WERI-Rb-1 (cell line): ENCODE measurements at regions not wholly inside any gene's neighbourhood (a gene's known extent, or its start where the extent isn't known, plus 50 kb on each side); places are given as distances from the start of the nearest gene placed in this dataset.

Experiments used
- DNase-seq: peaks from one replicate; pipeline ENCODE4 v3.0.0-alpha.2; 2020
- H3K27ac ChIP-seq: fragments of 250-450 bp; sonication (Bioruptor Pico); 2 replicates; pipeline ENCODE4 v1.5.1; 2020; ENCODE audit warnings: mild to moderate bottlenecking, moderate library complexity
- H3K27me3 ChIP-seq: fragments of 250-450 bp; sonication (Bioruptor Pico); 2 replicates; pipeline ENCODE4 v1.5.1; 2021; ENCODE audit warnings: mild to moderate bottlenecking, low read depth, moderate library complexity; ENCODE audit not compliant: insufficient read depth, severe bottlenecking
- H3K36me3 ChIP-seq: fragments of 250-450 bp; sonication (Bioruptor Pico); 2 replicates; pipeline ENCODE4 v1.5.1; 2020; ENCODE audit warnings: mild to moderate bottlenecking, moderate library complexity
- H3K4me3 ChIP-seq: 2 replicates; pipeline ENCODE4 v1.5.1; 2011; ENCODE audit warnings: low read depth, mild to moderate bottlenecking, control low read depth, low read length
- H3K9me3 ChIP-seq: fragments of 250-450 bp; sonication (Bioruptor Pico); 2 replicates; pipeline ENCODE4 v1.5.1; 2021; ENCODE audit warnings: mild to moderate bottlenecking, moderate library complexity; ENCODE audit not compliant: severe bottlenecking
- TF ChIP-seq, protein P1 (sequence below): IDR thresholded peaks from 2 replicates; pipeline ENCODE4 v1.5.1; 2011; ENCODE audit warnings: low read depth, mild to moderate bottlenecking, control low read depth, inconsistent platforms, low read length

DNA sequence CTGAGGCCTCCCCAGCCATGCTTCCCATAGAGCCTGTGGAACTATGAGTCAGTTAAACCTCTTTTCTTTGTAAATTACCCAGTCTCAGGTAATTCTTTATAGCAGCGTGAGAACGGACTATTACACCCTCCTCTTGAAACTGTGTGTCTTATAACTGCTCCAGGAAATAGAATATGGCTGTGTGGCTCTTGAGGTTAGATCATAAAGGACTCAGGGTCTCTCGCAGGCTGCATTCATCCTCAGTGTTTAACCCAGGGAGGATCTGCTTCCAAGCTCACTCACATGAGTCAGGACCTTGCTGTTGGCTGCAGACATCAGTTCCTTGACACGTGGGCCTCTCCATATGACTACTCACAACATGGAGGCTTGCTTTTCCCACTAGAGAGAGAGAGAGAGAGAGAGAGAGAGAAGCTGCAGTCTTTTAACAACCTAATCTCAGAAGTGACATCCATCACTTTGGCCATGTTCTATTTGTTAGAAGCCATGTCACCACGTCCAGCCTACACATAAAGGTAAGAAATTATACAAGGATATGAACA is 114.3 kb upstream of the UBE2E1 start:
- Histone ChIP-seq H3K36me3 (no peaks in the 10 kb centered on the region), H3K4me3 (no peak overlapping the region), H3K27me3 (no peaks in the 10 kb centered on the region), H3K27ac (no peak overlapping the region), H3K9me3 (peaks cover 5% of the 10 kb centered on the region)
- no peak for DNase-seq
- TF ChIP-seq, protein P1, sequence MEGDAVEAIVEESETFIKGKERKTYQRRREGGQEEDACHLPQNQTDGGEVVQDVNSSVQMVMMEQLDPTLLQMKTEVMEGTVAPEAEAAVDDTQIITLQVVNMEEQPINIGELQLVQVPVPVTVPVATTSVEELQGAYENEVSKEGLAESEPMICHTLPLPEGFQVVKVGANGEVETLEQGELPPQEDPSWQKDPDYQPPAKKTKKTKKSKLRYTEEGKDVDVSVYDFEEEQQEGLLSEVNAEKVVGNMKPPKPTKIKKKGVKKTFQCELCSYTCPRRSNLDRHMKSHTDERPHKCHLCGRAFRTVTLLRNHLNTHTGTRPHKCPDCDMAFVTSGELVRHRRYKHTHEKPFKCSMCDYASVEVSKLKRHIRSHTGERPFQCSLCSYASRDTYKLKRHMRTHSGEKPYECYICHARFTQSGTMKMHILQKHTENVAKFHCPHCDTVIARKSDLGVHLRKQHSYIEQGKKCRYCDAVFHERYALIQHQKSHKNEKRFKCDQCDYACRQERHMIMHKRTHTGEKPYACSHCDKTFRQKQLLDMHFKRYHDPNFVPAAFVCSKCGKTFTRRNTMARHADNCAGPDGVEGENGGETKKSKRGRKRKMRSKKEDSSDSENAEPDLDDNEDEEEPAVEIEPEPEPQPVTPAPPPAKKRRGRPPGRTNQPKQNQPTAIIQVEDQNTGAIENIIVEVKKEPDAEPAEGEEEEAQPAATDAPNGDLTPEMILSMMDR: no peak

DNA sequence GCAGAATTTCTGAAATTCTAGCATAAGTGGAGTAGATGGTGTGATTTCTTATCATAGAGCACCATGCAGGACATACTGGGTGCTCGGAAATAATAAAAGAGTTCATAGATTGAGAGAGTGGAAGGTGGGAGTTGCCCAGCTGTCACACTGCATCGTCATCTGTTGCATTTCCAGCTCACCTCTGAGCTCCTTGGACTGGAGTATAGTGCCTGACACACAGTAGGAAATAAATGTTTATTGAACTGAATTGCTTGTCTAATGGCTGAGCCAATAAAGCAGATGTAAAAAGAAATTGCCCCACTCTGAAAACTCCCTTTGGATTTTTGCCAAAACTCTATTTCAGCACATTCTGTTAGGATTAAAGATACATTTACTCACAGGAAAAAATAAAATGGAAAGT is 108.9 kb upstream of the UBE2E1 start:
- no peak for DNase-seq
- H3K36me3 ChIP-seq: no peaks in the 10 kb centered on the region
- H3K4me3 ChIP-seq: no peak overlapping the region
- no peak overlapping the region for H3K27ac ChIP-seq
- no peaks in the 10 kb centered on the region for H3K27me3 ChIP-seq
- no peaks in the 10 kb centered on the region for H3K9me3 ChIP-seq
- TF ChIP-seq, protein P1: no peak

DNA sequence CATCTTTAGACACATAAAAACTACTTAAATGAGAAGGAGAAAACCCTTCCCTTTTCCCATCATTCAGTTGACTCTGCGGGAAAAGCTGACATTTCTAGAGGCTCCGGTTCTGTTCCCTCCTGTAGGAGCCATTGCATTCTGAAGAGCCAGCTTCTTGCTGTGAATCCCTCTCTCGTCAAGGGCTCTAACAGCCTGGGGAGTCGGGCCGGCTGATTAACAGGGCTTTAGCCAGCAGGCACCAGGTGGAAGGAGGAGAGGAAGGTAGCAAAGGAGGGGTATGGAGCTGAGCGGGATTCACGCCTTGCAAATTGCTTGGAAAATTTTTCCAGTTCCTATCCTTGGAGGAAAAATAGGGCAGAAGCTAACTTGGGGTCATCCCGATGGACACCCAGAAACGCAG is 108.3 kb upstream of the UBE2E1 start:
- Histone ChIP-seq H3K27me3 (no peaks in the 10 kb centered on the region), H3K27ac (no peak overlapping the region), H3K4me3 (no peak overlapping the region), H3K9me3 (no peaks in the 10 kb centered on the region), H3K36me3 (no peaks in the 10 kb centered on the region)
- TF ChIP-seq, protein P1: no peak
- peak; percentile 66 for DNase-seq

DNA sequence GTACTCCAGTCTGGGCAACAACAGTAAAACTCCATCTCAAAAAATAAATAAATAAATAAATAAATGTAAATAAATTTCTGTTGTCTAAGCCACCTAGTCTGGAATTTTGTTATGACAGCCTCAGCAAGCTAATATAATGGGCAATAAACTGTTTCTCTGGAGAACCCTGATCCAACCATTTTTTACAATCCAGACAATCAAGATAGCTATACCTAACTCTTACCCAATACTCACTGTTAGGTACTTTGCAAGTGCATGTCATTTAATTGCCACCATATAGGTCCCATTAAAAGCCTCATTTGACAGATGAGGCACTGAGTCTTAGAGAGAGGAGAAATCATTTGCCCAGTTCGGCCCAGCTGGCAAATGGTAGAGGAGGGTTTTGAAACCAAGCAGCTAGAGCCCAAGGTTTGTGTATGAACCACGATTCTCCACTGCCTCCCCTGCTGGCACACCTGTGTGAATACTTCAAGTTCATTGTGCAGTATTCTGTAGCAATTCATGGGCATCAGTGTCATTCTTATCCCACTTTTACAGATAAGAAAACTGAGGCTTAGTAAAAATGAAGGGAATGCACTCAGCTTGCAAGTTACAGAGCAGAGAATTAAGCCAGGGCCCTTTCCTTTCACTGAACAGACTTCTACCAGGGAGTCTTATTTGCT is 107.0 kb upstream of the UBE2E1 start:
- no peaks in the 10 kb centered on the region for H3K27me3 ChIP-seq
- no peaks in the 10 kb centered on the region for H3K9me3 ChIP-seq
- TF ChIP-seq, protein P1: no peak
- H3K27ac ChIP-seq: no peak overlapping the region
- no peak overlapping the region for H3K4me3 ChIP-seq
- DNase-seq: no peak
- no peaks in the 10 kb centered on the region for H3K36me3 ChIP-seq

DNA sequence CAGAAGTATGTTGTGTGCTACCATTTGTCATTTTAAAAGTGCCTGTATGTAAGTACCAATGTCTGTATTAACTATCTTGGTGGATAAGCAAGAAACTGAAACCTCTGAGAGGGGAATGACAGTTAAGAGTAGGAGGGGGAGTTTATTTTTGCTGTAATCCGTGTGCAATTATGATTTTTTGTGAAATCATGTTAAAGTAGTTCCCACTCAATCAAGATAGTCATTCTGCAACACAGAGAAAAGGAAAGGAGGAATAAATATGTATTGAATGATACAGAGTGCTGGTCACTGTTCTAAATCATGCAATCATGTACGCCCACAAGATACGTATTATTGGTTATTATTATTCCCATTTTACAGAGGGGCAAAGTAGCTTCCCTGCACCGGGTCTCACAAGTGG is 105.1 kb upstream of the UBE2E1 start:
- Histone ChIP-seq H3K4me3 (no peak overlapping the region), H3K36me3 (no peaks in the 10 kb centered on the region), H3K27ac (no peak overlapping the region), H3K27me3 (no peaks in the 10 kb centered on the region), H3K9me3 (peaks cover 2% of the 10 kb centered on the region)
- DNase-seq: no peak
- TF ChIP-seq, protein P1: no peak
